MG63 (cell line): ENCODE measurements at regions not wholly inside any gene's neighbourhood (a gene's known extent, or its start where the extent isn't known, plus 50 kb on each side); places are given as distances from the start of the nearest gene placed in this dataset.

Source experiments
- DNase-seq: peaks from one replicate; pipeline ENCODE4 v3.0.0-alpha.2; 2020
- H3K27me3 ChIP-seq: fragments of 250-450 bp; sonication (Bioruptor Pico); 2 replicates; pipeline ENCODE4 v1.5.1; 2020; ENCODE audit warnings: mild to moderate bottlenecking, moderate library complexity
- H3K36me3 ChIP-seq: fragments of 250-450 bp; sonication (Bioruptor Pico); 2 replicates; pipeline ENCODE4 v1.5.1; 2020; ENCODE audit warnings: mild to moderate bottlenecking, moderate library complexity
- H3K4me3 ChIP-seq: fragments of 250-450 bp; sonication (Bioruptor Pico); 2 replicates; pipeline ENCODE4 v1.5.1; 2020; ENCODE audit warnings: mild to moderate bottlenecking, moderate library complexity
- H3K9me3 ChIP-seq: fragments of 250-450 bp; sonication (Bioruptor Pico); 2 replicates; pipeline ENCODE4 v1.5.1; 2020; ENCODE audit warnings: mild to moderate bottlenecking, moderate library complexity

DNA sequence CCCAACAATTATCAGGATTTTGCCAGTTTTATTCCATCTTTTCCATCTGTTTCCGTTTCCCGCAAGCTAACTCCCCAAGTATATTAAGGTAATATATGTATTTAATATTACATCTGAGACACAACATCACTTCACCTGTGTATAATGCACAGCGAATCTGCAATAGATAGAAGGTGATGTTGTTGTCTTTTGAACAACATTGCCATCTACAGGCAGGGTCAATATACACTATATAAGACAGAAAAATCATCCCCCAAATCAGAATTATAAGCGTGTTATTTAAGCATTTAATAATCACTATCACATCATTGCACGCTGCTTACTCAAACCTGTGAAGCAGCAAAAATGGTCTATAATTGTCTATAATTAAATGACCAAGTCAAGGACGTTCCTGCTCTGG is 1115.5 kb downstream of the NLGN4X start:
- Histone ChIP-seq H3K4me3 (no peak overlapping the region), H3K9me3 (no peaks in the 10 kb centered on the region), H3K27me3 (no peaks in the 10 kb centered on the region), H3K36me3 (no peaks in the 10 kb centered on the region)
- no peak for DNase-seq

- Histone ChIP-seq H3K27me3 (no peaks in the 10 kb centered on the region), H3K9me3 (no peaks in the 10 kb centered on the region), H3K36me3 (no peaks in the 10 kb centered on the region), H3K4me3 (no peak overlapping the region)
- no peak for DNase-seq
Measured at GRCh38 chrX:5100004-5100403, 1128.7 kb downstream of the NLGN4X start.

DNA sequence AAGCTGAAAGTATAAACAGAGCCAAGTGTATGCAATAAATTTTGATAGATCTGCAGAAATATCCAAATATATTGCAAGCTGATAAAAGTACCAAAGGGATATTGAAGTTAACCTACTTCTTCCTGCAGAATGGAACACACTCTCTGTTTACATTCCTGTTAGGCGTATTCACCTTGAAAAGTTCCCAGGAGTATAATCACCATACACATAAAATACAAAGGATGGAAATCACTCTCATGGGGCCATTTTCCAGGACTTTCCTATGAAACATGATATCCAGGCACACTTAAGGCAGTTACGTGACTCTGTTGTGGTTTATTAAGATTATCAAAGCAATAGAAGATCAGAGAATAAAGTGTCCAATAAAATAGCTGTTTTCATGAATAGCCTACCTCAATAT is 1142.3 kb downstream of the NLGN4X start:
- Histone ChIP-seq H3K27me3 (no peaks in the 10 kb centered on the region), H3K4me3 (no peak overlapping the region), H3K9me3 (no peaks in the 10 kb centered on the region), H3K36me3 (no peaks in the 10 kb centered on the region)
- no peak for DNase-seq

- no peak for DNase-seq
- Histone ChIP-seq H3K36me3 (no peaks in the 10 kb centered on the region), H3K4me3 (no peak overlapping the region), H3K9me3 (no peaks in the 10 kb centered on the region), H3K27me3 (no peaks in the 10 kb centered on the region)
Measured at GRCh38 chrX:5084279-5084678, 1144.4 kb downstream of the NLGN4X start.

- DNase-seq: no peak
- Histone ChIP-seq H3K4me3 (no peak overlapping the region), H3K27me3 (no peaks in the 10 kb centered on the region), H3K36me3 (no peaks in the 10 kb centered on the region), H3K9me3 (no peaks in the 10 kb centered on the region)
Measured at GRCh38 chrX:5082705-5083104, 1146.0 kb downstream of the NLGN4X start.

- H3K36me3 ChIP-seq: no peaks in the 10 kb centered on the region
- no peak for DNase-seq
- no peaks in the 10 kb centered on the region for H3K27me3 ChIP-seq
- H3K9me3 ChIP-seq: no peaks in the 10 kb centered on the region
- no peak overlapping the region for H3K4me3 ChIP-seq
Measured at GRCh38 chrX:5080791-5081190, 1147.9 kb downstream of the NLGN4X start.

- no peaks in the 10 kb centered on the region for H3K36me3 ChIP-seq
- H3K9me3 ChIP-seq: no peaks in the 10 kb centered on the region
- DNase-seq: no peak
- no peak overlapping the region for H3K4me3 ChIP-seq
- H3K27me3 ChIP-seq: no peaks in the 10 kb centered on the region
Measured at GRCh38 chrX:5068550-5068949, 1160.1 kb downstream of the NLGN4X start.

- no peaks in the 10 kb centered on the region for H3K27me3 ChIP-seq
Measured at GRCh38 chrX:5057786-5058185, 1170.9 kb downstream of the NLGN4X start.

DNA sequence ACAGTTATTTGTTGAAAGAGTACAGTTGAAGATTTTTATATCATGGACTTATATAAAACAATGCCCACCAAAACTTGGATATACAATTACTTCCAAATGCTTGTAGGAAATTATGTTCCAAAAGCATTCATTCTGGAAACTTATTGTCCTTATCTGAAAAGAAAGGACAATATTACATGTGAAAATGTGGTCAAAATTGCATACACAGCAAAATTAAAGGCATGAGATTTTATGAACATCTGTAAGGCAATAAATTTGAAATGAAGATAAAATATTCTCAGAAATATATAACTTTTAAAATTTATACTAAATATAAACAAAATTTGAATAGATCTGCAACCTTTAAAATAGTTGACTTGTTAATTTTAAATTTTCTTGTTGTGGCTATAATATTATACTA is 1173.8 kb downstream of the NLGN4X start:
- Histone ChIP-seq H3K4me3 (no peak overlapping the region), H3K27me3 (no peaks in the 10 kb centered on the region), H3K9me3 (no peaks in the 10 kb centered on the region), H3K36me3 (no peaks in the 10 kb centered on the region)
- no peak for DNase-seq

More at GRCh38 chrX:5057786-5058185, 1170.9 kb downstream of the NLGN4X start:
- H3K36me3 ChIP-seq: no peaks in the 10 kb centered on the region
- no peak for DNase-seq
- H3K4me3 ChIP-seq: no peak overlapping the region
- no peaks in the 10 kb centered on the region for H3K9me3 ChIP-seq

GRCh38 chrX:5051831-5052491 is 1176.7 kb downstream of the NLGN4X start:
- peak; percentile 68 for DNase-seq

GRCh38 chrX:5042563-5042962 is 1186.1 kb downstream of the NLGN4X start:
- no peaks in the 10 kb centered on the region for H3K9me3 ChIP-seq
- H3K27me3 ChIP-seq: no peaks in the 10 kb centered on the region
- no peaks in the 10 kb centered on the region for H3K36me3 ChIP-seq
- no peak overlapping the region for H3K4me3 ChIP-seq
- DNase-seq: no peak

More at GRCh38 chrX:5051831-5052491, 1176.7 kb downstream of the NLGN4X start:
- no peaks in the 10 kb centered on the region for H3K9me3 ChIP-seq
- no peaks in the 10 kb centered on the region for H3K27me3 ChIP-seq
- H3K4me3 ChIP-seq: no peak overlapping the region
- no peaks in the 10 kb centered on the region for H3K36me3 ChIP-seq

DNA sequence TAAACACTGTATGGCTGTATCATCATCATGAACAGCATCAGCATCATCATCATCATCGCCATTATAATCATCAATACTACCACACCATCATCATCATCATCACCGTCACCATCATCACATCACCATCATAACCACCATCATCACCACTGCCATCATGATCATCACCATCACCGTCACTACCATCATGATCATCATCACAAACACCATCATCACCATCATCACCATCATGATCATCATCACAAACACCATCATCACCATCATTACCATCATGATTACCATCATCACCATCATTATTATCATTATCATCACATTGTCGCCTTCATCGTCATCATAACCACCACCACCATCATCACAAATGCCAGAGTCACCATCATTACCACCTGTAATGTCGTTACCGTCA is 1196.9 kb downstream of the NLGN4X start:
- Histone ChIP-seq H3K27me3 (no peaks in the 10 kb centered on the region), H3K9me3 (no peaks in the 10 kb centered on the region), H3K36me3 (no peaks in the 10 kb centered on the region), H3K4me3 (no peak overlapping the region)
- DNase-seq: no peak

DNA sequence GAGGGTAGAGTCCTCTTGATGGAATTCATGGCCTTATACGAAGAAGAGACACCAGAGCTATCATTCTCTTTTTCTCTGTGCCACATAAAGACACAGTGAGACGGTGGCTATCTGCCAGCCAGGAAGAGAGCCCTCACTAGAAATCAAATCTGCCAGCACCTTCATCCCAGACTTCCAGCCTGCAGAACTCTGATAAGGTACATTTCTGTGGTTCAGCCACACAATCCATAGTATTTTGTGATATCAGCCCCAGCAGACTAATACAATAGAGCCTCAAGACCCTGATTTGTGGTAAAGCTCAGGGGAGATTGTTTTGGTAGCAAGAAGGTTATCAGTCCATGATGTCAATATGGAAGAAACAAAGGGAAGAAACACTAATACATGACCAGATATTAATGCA is 1213.2 kb downstream of the NLGN4X start:
- DNase-seq: no peak
- no peaks in the 10 kb centered on the region for H3K27me3 ChIP-seq
- no peaks in the 10 kb centered on the region for H3K36me3 ChIP-seq
- no peak overlapping the region for H3K4me3 ChIP-seq
- no peaks in the 10 kb centered on the region for H3K9me3 ChIP-seq

- DNase-seq: no peak
- H3K9me3 ChIP-seq: no peaks in the 10 kb centered on the region
- H3K36me3 ChIP-seq: no peaks in the 10 kb centered on the region
- no peak overlapping the region for H3K4me3 ChIP-seq
- no peaks in the 10 kb centered on the region for H3K27me3 ChIP-seq
Measured at GRCh38 chrX:4994855-4995254, 1233.8 kb downstream of the NLGN4X start.

- no peaks in the 10 kb centered on the region for H3K27me3 ChIP-seq
- no peak for DNase-seq
- no peaks in the 10 kb centered on the region for H3K9me3 ChIP-seq
- H3K36me3 ChIP-seq: no peaks in the 10 kb centered on the region
- no peak overlapping the region for H3K4me3 ChIP-seq
Measured at GRCh38 chrX:4978613-4979012, 1250.1 kb downstream of the NLGN4X start.

DNA sequence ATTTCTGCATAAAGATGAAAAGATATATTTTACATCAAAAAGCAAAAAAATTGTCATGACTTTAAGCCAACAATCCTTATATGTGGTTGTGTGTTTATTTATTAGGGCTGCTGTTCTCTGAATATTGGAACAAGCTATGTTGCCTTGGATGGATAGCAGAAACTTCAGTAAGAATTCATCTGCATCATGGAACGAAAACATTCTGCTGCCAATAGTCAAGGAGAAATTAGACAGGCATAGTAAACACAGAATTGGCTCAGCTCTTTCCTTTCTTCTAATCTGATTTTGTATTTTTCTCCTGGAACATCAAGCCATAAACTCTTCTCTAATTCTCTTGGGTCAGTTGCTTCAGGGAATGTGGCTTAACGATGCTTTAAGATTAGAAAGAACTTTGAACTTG is 1257.0 kb downstream of the NLGN4X start:
- no peak for DNase-seq
- Histone ChIP-seq H3K4me3 (no peak overlapping the region), H3K9me3 (no peaks in the 10 kb centered on the region), H3K27me3 (no peaks in the 10 kb centered on the region), H3K36me3 (no peaks in the 10 kb centered on the region)

DNA sequence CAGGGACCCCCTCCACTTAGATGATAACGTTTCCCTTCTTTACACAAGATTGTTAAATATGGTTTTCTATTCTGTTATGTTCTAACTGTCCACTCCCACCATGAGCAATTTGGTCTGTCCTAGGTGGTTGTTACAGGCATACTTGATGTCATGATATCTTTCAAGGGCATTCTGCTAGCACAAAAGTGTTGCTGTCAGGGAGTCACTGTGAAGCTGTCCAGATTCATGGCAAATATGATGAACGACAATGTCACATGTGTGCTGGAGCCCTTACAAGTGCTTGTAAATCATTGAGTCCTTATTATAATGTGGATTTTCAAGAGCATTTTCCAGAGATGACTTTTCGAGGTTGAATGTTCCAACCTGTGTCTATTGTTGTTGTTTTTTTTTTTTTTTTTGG is 1250.7 kb upstream of the PRKX start:
- Histone ChIP-seq H3K9me3 (no peaks in the 10 kb centered on the region), H3K4me3 (no peak overlapping the region)
- DNase-seq: no peak

GRCh38 chrX:4963432-4963831 is 1250.0 kb upstream of the PRKX start:
- Histone ChIP-seq H3K4me3 (no peak overlapping the region), H3K27me3 (no peaks in the 10 kb centered on the region), H3K9me3 (no peaks in the 10 kb centered on the region), H3K36me3 (no peaks in the 10 kb centered on the region)
- DNase-seq: no peak

More for the DNA sequence above, 1250.7 kb upstream of the PRKX start:
- no peaks in the 10 kb centered on the region for H3K36me3 ChIP-seq
- H3K27me3 ChIP-seq: no peaks in the 10 kb centered on the region

DNA sequence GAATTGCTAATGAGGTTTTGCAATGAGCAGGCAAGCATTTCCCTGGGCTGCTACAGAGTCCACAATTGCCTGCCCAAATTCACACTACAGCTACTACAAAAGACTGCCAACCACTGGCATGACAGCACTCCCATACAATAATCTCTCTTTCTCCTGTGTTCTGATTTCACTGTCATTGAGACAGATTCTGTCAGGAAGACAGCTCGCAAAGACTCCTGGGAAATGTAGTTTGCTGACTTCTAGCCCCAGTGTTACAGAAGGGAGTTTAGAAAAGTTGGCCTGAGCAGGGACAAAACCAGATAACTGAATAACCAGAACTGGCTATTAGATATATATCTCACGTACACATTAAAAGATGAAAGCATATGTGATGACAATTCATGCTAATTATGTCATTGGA is 1231.3 kb upstream of the PRKX start:
- DNase-seq: no peak
- H3K36me3 ChIP-seq: no peaks in the 10 kb centered on the region
- no peaks in the 10 kb centered on the region for H3K9me3 ChIP-seq
- no peaks in the 10 kb centered on the region for H3K27me3 ChIP-seq
- no peak overlapping the region for H3K4me3 ChIP-seq
